ENCODE measurements at regions not wholly inside any gene's neighbourhood (a gene's known extent, or its start where the extent isn't known, plus 50 kb on each side); places are given as distances from the start of the nearest gene placed in this dataset.

GRCh38 chrX:39302838-39303237 lies 501.6 kb downstream of the MID1IP1 start:
- Histone ChIP-seq H3K4me1 (no peaks in the 10 kb centered on the region), H3K27me3 (peaks cover 0 to 11% (median 0%) of the 10 kb centered on the region in 7 donors), H3K27ac (no peak overlapping the region), H3K36me3 (no peaks in the 10 kb centered on the region), H3K9me3 (peaks cover 0 to 20% (median 0%) of the 10 kb centered on the region in 11 donors), H3K4me3 (no peak overlapping the region)
- DNase-seq: no peak
- 91 to 100% methylated on average over 1 of the region's 1 CpG for WGBS, 2 donors
- intact Hi-C loops (cut with DNase I): no loop called here
- no peak for ATAC-seq
- no peak for TF ChIP-seq CTCF (IDR thresholded peaks at IDR 0.05)

GRCh38 chrX:39304746-39305145 lies 503.5 kb downstream of the MID1IP1 start:
- Histone ChIP-seq H3K9me3 (peaks cover 0 to 20% (median 0%) of the 10 kb centered on the region in 11 donors), H3K4me3 (no peak overlapping the region), H3K27me3 (peaks cover 0 to under 1% (median 0%) of the 10 kb centered on the region in 7 donors), H3K4me1 (peaks cover 0 to 9% (median 0%) of the 10 kb centered on the region in 9 donors), H3K36me3 (no peaks in the 10 kb centered on the region), H3K27ac (no peak overlapping the region)
- WGBS, 2 donors: 92 to 95% methylated on average over 1 of the region's 1 CpG
- no peak for ATAC-seq
- no peak for DNase-seq
- intact Hi-C loops (cut with DNase I): no loop called here
- TF ChIP-seq CTCF (IDR thresholded peaks at IDR 0.05): no peak

GRCh38 chrX:39307488-39307887 lies 506.2 kb downstream of the MID1IP1 start:
- no peak overlapping the region for H3K4me3 ChIP-seq
- TF ChIP-seq CTCF (IDR thresholded peaks at IDR 0.05): no peak
- no peaks in the 10 kb centered on the region for H3K36me3 ChIP-seq
- peaks cover 0 to 15% (median 0%) of the 10 kb centered on the region in 11 donors for H3K9me3 ChIP-seq
- DNase-seq: no peak
- peaks cover 0 to 11% (median 0%) of the 10 kb centered on the region in 7 donors for H3K27me3 ChIP-seq
- intact Hi-C loops (cut with DNase I): no loop called here
- 96 to 100% methylated on average over 2 of the region's 2 CpGs for WGBS, 2 donors
- H3K27ac ChIP-seq: peak overlapping the region in 2 of 10 donors; percentile 14 to 22
- ATAC-seq: no peak
- H3K4me1 ChIP-seq: peaks cover 0 to 25% (median 12%) of the 10 kb centered on the region in 9 donors

DNA sequence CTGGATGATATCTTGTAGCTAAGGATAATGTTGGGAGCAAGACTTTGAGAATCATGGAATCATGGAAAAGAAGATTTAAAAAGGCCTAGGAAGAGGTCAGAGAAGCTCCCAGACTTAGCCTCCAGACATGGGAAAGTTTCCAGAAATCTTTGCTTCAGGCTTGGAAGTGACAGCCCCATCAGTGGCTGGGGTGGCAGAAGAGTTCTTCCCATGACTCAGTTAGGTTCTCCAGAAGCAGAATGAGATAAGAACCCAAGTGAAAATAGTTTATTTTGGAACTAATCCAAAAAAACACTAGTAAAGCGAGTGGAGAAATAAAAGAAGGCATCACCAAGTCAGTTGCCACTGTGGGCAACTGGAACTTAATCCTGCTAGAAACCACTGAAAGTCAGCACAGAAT lies 506.9 kb downstream of the MID1IP1 start:
- TF ChIP-seq CTCF (IDR thresholded peaks at IDR 0.05): no peak
- no peak for ATAC-seq
- Histone ChIP-seq H3K4me3 (no peak overlapping the region), H3K27ac (peak overlapping the region in 2 of 10 donors; percentile 14 to 22), H3K27me3 (peaks cover 0 to 11% (median 0%) of the 10 kb centered on the region in 7 donors), H3K9me3 (peaks cover 0 to 9% (median 0%) of the 10 kb centered on the region in 11 donors), H3K36me3 (no peaks in the 10 kb centered on the region), H3K4me1 (peaks cover 0 to 25% (median 12%) of the 10 kb centered on the region in 9 donors)
- DNase-seq: no peak
- 73 to 76% methylated on average over 1 of the region's 1 CpG for WGBS, 2 donors
- intact Hi-C loops (cut with DNase I): no loop called here

All from heart right ventricle (tissue), 16 donors.